ENCODE measurements at regions not wholly inside any gene's neighbourhood (a gene's known extent, or its start where the extent isn't known, plus 50 kb on each side); places are given as distances from the start of the nearest gene placed in this dataset.

- Histone ChIP-seq H3K36me3 (ENCODE audit: control insufficient read depth in 2 of 2, extremely low read depth in 1 of 2, insufficient read depth in 2 of 2, low read length in 2 of 2) (no peaks in the 10 kb centered on the region), H3K4me1 (ENCODE audit: control insufficient read depth, extremely low read depth, insufficient read depth, low read length) (no peaks in the 10 kb centered on the region), H3K4me2 (ENCODE audit: insufficient read depth, low read length) (no peak overlapping the region), H3K9me1 (replicated peaks; ENCODE audit: control insufficient read depth, extremely low read depth, insufficient read depth, low read length) (no peaks in the 10 kb centered on the region), H3K9ac (replicated peaks; ENCODE audit: extremely low read depth, insufficient read depth, low read length) (no peak overlapping the region), H3K79me2 (ENCODE audit: control insufficient read depth, insufficient read depth, low read length) (no peaks in the 10 kb centered on the region), H2AFZ (ENCODE audit: low read depth, low read length) (no peak overlapping the region), H4K20me1 (replicated peaks; ENCODE audit: control insufficient read depth, extremely low read depth, insufficient read depth, low read length) (no peaks in the 10 kb centered on the region), H3K27ac (ENCODE audit: insufficient read depth, low read depth, low read length) (no peak overlapping the region), H3K4me3 (replicated peaks in 1 of 3; ENCODE audit: insufficient read depth in 1 of 3, low read depth in 1 of 3, low read length in 3 of 3) (no peak overlapping the region), H3K9me3 (replicated peaks; ENCODE audit: control insufficient read depth, insufficient read depth, low read length) (no peaks in the 10 kb centered on the region), H3K27me3 (ENCODE audit: control insufficient read depth in 2 of 2, insufficient read depth in 2 of 2, low read length in 2 of 2) (no peaks in the 10 kb centered on the region)
- ChIA-PET POLR2A (no interaction called here), CTCF (no interaction called here)
- no TSS peak for BruUV-seq (replicated peaks)
- no peak for FAIRE-seq
- intact Hi-C loops (cut with micrococcal nuclease) = no loop called here
- dilution Hi-C loops (cut with MboI; ENCODE audit: extremely low pct_ligation_motif_present, low sequenced_read_pairs) = no loop called here
- TF ChIP-seq POLR2AphosphoS5 (IDR thresholded peaks at IDR 0.05; ENCODE audit: insufficient read depth, low read depth, low read length) (no peak), POLR2A (IDR thresholded peaks at IDR 0.05; ENCODE audit: low read depth, low read length) (no peak), EZH2 (IDR thresholded peaks at IDR 0.05; ENCODE audit: borderline replicate concordance, low read depth, low read length, severe bottlenecking) (no peak), MYC (IDR thresholded peaks at IDR 0.05; ENCODE audit: low read depth, low read length) (no peak), JUN (IDR thresholded peaks at IDR 0.05; ENCODE audit: borderline replicate concordance, insufficient read depth, insufficient read length, low read depth) (no peak), MAX (IDR thresholded peaks at IDR 0.05; ENCODE audit: insufficient read depth, insufficient read length) (no peak), GATA2 (IDR thresholded peaks at IDR 0.05; ENCODE audit: insufficient read depth, insufficient read length, low read depth, low read length) (no peak), FOS (IDR thresholded peaks at IDR 0.05; ENCODE audit: borderline replicate concordance, insufficient read depth, low read length) (no peak), CTCF (IDR thresholded peaks at IDR 0.05; ENCODE audit: extremely low read depth in 1 of 2, insufficient read depth in 1 of 2, low read depth in 1 of 2, low read length in 2 of 2) (no peak)
- DNase-seq (ENCODE audit: low read depth, low spot score) = no peak
These were observed 102.2 kb downstream of the COL6A6 start for GRCh38 chr3:130619196-130619595.
